ENCODE measurements at regions not wholly inside any gene's neighbourhood (a gene's known extent, or its start where the extent isn't known, plus 50 kb on each side); places are given as distances from the start of the nearest gene placed in this dataset.

DNA sequence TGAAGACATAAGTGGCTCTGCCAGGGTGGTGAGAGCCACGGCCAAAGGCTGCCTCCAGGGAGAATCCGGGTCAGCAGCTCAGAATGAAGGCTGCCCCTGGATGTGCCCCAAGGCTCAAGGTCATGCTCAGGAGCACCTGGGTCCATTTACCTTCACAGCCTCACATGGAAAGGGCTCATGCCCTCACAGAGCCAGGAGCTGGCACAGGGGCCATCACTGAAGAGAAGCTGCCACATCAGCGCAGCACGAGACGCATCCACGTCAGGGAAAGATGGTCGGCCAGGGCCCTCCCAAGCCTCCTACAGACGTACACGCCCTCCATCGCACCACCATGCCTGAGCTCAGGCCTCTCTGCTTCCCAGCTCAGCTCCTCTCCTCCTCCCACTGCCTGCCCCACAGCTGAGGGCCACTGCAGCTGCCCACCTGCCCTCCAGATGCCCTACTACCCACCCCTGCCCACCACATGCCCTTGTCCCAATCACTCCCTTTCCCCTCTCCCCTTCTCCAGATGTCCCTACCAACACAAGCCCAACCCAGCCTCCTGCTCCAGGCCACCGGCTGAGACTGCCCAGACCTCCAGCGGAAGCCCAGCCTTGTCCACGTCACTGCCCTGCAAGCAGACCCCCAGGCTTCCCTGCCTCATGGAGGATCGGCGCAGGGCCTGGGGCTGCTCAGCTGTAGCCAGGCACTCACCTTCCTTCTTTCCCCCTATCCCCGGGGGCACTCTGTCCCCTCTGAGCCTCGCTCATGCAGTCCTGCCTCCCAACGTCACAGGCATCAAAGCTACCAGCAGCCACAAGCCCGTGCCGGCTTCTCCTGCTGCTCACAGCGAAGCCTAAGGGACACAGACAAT is 144.1 kb downstream of the SHANK2 start:
- TF ChIP-seq, protein P1, sequence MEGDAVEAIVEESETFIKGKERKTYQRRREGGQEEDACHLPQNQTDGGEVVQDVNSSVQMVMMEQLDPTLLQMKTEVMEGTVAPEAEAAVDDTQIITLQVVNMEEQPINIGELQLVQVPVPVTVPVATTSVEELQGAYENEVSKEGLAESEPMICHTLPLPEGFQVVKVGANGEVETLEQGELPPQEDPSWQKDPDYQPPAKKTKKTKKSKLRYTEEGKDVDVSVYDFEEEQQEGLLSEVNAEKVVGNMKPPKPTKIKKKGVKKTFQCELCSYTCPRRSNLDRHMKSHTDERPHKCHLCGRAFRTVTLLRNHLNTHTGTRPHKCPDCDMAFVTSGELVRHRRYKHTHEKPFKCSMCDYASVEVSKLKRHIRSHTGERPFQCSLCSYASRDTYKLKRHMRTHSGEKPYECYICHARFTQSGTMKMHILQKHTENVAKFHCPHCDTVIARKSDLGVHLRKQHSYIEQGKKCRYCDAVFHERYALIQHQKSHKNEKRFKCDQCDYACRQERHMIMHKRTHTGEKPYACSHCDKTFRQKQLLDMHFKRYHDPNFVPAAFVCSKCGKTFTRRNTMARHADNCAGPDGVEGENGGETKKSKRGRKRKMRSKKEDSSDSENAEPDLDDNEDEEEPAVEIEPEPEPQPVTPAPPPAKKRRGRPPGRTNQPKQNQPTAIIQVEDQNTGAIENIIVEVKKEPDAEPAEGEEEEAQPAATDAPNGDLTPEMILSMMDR (IDR thresholded peaks at IDR 0.05), result no peak
- no peak for TF ChIP-seq POLR2A (IDR thresholded peaks at IDR 0.05)
